NCI-H526 (cell line): ENCODE measurements at regions not wholly inside any gene's neighbourhood (a gene's known extent, or its start where the extent isn't known, plus 50 kb on each side); places are given as distances from the start of the nearest gene placed in this dataset.
A peak's percentile ranks its signal among the peaks of the same experiment; 100 is the strongest.

Experiments used
- DNase-seq, 2 experiments: peaks; one replicate each; lab custom pipeline; 2025; lab: John Stamatoyannopoulos, UW

DNA sequence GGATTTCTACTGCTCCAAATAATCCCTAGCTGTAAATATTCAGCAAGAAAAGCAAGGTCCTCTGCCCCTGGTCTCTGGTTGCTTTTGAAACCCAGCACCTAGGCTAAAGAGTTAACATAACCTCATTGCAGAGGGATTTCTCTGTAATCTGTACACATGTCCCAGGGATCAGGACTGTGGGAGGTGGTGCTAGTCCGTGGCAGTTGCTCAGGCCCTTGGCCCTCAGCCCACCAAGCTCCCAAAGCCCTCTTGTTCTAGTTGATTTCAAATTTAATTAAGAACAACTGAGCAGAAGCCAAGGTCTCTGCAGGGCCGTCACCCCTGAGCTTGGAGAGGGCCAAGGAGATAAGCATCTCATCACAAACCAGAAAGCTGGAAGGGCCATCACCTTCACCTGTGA lies 181.1 kb downstream of the SOX9 start:
- no peak for DNase-seq

DNA sequence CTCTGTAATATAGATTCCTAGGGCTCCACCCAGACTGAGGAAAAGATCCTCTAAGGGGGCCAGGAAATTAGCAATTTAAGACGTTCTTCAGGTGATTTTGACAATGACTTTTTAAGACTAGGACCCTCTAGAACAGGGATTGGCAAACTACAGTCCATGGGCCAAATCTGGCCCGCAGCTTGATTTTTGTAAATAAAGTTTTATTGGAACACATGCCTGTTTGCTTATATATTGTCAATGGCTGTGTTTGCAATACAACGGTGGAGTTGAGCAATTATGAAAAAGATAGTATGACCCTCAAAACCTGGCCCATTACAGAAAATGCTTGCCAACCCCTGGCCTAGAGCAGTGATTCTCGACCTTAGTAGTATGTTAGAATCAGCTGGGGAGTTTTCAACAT lies 181.9 kb downstream of the SOX9 start:
- DNase-seq: no peak

DNA sequence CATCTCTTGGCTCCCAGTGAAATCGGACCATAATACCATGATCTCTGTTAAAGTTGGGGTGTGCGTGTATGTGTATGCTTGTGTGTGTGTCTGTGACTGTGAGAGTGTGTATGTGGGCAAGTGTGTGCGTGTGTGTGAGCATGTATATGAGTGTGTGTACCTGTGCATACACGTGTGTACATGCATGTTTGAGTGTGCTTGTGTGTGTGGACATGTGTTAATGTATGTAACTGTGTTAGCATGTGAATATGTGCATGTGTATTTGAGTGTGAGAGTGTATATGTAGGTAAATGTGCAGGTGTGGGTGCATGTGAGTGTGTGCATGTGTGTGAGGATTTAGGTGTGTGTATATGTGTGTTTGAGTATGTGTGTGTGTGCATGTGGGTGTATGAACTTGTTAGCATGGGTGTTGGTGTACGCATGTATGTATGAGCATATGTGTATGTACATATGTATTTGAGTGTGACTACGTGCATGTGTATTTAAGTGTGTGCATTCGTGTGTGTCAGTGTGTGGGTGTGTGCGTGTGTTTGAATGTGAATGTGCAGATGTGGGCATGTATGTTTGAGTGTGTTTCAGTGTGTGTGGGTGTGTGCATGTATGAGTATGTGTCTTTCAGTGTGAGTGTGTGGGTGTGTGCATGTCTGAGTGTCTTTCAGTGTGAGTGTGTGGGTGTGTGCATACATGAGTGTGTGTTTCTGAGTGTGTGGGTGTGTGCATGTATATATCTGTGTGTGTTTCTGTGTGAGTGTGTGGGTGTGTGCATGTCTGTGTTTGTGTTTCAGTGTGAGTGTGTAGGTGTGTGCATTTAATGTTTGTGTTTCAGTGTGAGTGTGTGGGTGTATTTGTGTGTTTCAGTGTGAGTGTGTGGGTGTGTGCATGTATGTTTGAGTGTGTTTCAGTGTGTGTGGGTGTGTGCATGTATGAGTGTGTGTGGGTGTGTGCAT lies 183.2 kb downstream of the SOX9 start:
- no peak for DNase-seq

DNA sequence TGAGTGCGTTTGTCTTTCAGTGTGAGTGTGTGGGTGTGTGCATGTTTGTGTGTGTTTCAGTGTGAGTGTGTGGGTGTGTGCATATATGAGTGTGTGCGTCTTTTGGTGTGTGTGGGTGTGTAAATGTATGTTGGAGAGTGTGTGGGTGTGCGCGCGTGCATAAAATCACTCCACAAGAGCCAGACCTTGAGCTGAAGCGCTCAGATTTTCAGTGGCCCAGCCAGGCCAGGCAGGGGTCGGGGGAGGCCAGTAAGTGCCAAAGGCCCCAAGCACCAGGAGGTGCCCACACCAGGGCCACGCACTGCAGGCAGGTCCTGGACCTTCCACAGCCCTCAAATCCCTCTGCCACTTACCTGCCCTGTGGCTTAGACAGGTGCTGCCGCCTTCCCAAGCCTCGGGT lies 184.0 kb downstream of the SOX9 start:
- DNase-seq: no peak

DNA sequence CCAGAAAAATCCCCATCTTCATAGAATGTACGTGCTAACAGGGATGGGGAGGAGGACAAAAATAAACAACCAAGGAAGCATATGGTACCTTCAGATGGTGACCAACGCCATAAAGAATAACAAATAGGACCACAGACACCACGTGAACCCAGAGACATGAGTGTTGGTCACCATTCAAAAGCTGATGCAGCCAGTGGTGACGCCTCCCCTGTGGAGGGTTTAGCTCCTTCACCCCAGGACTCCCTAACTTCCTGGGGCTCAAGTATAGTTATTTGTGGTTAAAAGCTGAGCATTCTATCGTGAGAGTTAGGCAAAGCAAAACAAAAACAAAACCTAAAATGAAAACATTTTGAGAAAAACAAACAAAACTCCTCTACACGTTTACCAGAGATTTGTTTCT lies 184.7 kb downstream of the SOX9 start:
- DNase-seq: no peak

DNA sequence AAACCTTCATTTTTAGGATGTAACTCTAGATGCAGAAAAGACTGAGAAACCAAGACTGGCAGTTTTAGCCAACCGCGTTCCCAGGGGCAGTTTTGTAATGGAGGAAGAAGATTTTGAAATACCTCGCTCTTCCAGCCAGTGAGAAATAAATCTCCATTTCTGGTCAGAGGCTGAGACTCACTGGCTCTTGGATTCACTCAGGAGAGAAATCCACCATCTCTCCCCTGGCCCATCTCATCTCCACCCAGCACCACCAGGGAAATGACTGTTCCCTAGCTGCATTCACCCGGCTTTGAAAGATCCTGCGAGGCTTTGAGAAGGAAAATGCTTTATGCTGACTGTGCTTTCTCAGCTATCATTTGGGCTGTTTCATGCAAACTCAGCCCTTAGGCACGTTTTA lies 185.2 kb downstream of the SOX9 start:
- peak in 1 of 2 experiments; percentile 37 for DNase-seq

DNA sequence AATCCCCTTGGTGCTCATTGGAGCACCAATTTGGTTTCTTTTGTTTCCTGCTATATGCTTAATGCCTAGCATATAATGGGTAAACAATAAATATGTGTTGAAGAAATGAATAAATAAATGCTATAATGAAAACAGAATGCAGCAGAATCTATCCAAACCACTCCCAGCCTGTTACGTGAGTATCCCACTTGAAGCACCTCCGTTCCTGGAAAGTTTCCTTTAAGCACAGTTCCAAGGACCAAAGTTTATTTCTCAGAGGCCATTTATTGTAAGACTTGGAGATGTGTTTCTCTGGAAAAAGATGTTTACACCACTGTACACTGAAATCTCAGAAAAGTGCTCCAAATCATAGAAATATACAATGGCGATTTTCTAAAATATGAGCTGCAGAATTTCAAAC lies 187.0 kb downstream of the SOX9 start:
- DNase-seq: no peak

DNA sequence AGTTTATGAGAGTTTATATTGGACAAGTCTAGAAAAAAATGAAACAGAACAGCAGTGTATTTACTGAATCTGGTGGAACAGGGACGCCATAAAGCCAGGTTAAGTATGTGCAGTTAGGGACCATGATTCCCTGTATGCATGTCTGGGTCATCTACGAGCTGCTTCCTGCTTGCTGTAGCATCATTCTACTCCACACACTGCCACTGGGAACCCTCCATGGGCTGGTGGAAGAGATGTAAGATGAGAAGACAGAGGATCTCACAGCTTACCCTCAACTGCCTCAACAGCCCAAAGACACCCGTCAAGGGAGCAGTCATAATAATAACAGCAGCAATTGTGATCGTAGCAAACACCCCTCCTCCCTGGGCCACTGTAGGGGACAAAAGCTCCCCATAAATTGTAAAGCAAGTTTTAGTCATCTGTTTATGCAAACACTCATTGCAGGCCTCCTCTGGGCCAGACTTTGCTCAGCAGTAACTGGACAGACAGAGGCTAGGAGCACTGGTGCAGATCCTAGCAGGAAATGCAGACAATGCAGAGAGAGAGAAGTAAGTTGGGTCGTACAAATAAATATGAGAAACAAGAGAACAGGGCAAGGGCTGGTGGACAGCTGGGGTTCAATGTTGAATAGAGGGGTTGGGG lies 188.0 kb downstream of the SOX9 start:
- DNase-seq: peak in 1 of 2 experiments; percentile 67

DNA sequence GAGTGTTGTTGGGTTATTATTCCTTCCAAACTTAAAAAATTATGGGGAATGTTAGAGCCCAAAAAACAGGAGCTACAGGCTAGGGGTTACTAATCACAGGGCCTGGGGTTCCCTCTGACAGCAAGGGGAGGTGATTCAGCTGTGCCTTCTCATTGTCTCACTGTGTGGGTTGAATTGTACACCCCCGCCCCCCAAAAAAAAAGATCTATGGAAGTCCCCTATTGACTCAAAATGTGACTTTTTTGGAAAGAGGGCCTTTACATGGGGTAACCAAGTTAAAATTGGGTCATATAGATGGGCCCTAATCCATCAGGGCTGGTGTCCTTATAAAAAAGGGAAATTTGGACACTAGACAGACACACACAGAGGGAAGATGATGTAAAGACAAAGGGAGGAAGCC lies 190.2 kb downstream of the SOX9 start:
- no peak for DNase-seq

DNA sequence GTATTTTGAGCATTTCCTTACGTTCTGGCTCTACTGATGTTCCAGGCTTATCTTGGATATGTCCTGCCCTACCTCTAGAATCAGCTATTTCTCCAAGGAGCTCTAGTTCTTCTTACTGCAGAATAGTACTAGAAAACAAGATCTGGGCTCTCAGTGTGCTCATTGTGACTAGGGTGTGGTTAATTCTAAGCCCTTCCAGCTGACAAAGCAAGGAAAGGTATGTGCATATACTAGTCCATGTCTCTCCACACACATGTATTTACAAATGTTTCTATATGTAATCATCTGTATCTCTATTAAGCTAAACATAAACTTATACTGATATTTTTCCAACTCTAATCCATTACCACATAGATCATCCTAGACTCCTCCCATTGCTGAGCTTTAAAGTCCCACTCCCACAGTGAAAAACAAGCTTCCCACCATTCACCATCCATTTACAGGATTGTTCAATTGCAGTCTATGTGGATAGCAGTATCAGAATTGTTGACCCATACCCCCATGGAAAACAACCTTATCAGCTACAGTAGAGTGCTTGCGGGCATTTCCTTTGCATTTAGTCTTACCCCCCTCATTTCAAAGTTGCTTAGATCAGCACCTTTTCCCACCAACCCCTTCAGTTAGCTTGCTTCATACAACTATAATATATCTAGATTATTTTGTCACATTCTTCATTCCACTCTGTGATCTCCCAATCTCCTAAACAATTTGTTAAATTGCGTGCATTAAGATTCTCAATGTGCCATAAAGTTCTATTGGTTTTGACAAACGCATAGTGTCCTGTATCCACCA lies 194.5 kb downstream of the SOX9 start:
- no peak for DNase-seq

DNA sequence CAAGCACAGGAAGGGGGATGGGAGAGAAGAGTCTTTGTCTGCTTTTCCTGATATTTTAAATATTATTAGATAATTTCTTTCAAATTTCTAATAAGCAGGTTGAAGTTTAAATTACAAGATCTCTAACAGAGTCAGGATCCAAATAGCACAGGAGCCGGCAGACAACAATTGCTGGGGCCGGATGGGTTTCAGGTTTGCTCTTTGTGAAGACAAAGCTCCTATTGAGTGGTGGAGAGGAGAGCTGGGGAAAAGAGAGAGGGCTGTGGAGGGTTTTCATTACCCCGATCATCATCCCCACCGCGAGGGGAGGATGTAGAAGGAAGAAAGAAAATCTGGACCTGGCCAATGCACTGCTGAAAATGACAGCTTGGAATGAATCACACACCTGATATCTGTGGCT lies 197.3 kb downstream of the SOX9 start:
- DNase-seq: no peak

DNA sequence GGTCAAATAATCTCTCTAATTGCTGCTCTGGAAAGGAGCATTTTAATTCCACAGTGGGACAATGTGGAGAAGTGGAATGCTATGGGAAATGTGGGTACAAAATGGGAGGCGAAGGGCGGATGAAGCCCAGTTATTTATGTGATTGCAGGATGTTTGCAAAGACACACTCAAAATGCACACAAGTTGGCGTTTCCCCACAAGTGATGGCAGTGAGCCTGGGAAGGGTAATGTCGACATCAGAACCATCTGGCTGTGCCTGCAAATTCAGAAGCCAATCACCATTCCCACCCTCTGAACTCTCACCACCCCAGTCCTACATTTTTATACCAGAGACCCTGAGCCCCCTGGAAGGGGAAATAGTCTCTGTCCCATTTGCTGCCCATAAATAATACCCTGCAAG lies 201.1 kb downstream of the SOX9 start:
- no peak for DNase-seq

DNA sequence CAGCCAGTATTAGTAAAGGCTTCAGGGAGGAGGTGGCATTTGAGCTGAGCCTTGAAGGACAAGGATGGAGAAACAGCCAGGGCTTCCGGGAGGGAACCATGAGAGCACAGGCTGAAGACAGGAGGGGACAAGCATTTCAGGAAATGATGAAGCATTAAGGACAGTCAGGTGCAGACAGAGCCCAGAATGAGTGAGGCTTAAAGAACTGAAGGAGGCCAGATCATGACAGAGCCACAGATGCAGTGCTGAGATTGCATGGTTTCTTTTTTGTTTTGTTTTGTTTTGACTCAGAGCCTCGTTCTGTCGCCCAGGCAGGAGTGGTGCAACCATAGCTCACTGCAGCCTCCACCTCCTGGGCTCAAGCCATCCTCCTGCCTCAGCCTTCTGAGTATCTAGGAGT lies 211.5 kb downstream of the SOX9 start:
- no peak for DNase-seq

DNA sequence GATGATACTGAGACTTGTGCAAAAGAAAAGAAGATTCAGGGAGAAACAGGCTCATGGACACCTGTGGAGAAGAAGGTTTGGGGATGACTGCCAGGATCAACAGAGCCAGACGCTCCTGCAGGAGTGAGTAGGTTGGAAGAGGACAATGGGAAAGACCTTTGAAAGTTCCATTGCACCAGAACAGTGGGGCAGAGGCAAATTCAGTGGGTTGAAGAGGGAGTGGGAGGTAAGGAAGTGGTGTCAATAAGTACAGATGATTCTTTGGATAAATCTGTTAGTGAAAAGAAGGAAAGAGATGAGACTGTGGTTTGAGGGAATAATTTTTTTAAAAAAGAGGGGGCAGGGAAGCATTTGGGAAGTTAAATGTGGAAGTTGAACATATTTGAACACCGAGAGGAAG lies 212.8 kb downstream of the SOX9 start:
- no peak for DNase-seq

DNA sequence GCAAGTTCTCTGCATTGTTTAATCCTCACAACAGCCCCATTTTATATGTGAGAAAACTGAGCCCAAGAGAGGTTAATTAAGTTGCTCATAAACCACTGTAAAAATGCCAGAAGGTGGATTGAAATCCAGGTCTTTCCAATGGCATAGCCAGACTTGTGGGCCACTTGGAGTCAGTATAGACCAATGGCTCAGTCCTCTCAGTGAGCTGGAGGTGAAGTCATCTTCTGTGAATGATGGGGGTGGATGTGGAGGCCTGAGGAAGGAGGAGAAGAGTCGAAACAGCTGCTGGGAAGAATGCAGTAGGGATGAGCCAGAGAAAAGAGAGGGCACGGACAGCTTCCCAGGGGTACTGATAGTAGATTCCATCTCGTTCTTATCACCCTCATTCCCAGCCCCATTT lies 213.4 kb downstream of the SOX9 start:
- DNase-seq: no peak

DNA sequence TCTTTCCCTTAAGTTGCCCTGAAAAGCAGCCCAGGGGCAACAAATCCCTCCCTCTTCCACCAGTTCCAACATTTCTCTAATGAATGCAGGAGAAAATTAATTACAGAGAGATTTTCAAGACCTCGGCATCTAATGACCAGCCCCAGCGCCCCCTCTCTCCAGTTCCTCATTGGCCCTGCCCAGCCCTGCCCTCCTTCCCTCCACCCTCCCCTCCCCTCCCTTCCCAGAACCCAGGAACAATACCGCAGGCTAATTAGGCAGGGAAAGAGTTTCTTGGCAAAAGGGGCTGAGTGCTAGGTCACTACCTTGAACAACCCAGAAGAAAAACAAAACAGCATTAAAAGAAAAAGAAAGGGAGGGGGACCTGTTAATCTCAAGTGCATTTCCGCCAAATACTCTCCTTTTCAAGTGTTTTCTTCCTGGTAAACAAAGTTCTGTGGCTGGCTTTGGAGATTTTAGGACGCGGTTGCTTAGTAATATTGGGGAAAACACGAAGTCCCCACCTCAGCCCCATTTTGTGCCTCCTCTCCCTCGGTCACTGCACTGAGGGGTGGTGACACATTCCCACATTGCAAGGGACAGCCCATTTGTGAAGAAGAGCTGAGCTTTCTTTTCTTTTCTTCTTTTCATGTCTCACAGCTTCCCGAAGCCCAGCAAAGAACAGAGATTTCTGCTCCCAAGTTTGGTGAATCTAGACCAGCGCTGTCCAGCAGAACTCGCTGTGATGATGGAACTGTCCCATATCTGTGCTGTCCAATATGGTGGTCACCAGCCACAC lies 215.4 kb downstream of the SOX9 start:
- DNase-seq: no peak

DNA sequence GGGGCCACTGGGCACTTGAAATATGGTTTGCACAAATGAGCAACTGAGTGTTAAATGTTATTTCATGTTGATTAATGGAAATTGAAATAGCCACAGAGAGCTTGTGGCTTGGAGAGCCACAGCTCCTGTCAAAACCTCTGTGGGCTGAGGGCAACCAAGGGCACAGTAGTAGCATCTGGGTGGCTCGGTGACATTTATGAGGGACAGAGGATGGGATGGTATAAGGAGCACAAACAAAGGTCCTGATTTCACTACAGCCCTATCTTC lies 215.9 kb downstream of the SOX9 start:
- no peak for DNase-seq

DNA sequence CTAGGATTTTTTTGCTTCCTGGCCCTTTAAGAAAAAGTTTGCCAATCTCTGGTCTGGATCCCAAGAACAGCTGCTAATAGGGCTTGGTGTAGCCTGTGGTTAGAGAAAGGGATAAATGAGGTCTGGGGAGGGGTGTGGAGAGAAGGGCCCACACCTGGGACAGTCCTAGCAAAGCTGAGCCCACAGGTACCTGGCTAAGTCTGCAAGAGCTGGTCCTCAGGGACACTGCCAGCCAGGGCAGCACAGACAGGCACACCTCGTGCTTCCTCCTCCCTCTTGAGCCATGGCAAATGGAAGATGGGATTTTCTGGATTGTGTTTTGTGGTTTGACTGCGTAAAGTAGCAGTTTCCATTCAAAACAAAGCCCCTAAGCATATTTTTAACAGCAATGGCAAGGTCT lies 217.5 kb downstream of the SOX9 start:
- DNase-seq: no peak

DNA sequence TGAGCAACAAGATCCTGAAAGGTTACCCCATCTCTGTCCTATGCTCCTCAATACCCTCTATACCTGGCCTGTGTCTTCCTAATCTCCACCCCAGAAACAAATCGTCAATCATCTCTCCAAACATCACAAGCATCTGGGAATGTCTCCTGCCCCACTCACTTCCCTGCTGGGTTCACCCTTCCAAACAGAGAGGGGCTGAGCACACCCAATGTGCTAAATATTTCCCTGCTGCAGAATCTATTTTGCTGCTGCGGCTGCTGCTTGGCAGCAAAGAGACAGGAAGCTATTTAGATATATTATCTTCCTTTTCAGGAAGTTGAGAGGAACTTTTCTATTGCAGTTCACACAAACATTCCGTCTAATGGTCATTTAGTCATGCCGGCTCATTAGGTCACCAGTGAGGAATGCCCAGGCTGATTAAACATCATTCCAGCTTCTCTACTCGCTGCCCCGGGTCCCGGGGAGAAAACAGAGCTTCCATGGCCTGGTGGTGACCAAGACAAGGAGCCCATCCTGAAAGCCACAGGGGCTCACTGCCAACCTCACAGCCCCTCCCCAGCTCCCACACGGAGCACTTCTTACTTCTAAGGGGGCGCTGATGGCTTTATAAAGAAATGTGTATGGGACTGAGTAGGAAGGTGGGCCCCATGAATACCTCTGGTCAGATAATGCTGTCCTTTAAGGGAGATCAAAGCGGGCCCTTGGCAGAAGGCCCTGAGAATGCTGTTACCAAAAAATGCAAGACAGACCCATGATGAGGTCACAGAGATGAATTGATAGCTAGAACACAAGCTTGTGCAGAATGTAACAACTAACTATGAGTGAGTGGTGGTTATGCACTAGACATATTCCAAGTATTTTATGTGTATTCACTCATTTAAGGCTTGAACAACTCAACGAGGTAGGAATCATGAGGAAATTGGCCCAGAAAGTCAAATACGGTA lies 218.3 kb downstream of the SOX9 start:
- DNase-seq: no peak

DNA sequence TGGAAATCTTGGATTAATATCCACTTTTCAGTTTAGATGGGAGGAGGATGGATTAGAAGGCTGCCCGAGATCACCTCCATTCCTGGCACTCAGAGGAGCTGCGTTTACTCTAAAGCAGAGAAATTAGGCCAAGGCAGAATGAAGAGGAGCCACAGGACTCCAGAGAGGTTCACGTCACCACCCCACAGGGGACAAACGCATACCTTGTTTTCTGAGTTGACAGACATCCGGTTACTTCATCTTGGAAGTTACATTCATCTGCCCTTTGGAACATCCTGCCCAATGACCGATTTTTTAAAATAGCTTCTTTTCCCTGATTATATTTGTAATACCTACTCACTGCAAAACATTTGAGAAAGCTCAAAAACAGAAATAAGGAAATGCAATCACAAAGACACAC lies 220.0 kb downstream of the SOX9 start:
- DNase-seq: no peak

DNA sequence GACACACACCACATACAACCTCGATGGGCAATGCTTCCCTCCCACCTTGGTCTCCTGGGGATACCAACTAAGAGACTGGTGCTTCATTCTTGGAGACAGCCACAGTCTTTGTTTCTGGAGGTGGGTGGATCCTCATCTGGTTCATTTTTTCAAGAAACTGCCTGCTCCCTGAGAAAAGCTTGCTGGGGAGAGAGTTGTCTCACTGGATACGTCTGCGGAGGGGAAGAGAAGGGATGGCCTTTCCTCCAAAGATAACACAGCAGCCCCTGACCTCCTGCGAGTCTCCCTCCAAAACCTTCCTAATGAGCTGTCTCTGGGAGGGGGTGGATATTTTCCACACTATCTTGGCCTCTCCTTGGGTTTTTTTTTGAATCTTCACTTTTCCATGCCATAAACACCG lies 221.2 kb downstream of the SOX9 start:
- DNase-seq: no peak
